ENCODE measurements at regions not wholly inside any gene's neighbourhood (a gene's known extent, or its start where the extent isn't known, plus 50 kb on each side); places are given as distances from the start of the nearest gene placed in this dataset.

GRCh38 chr20:40891351-40891750 lies 137.3 kb upstream of the TOP1 start:
- DNase-seq (ENCODE audit: low spot score in 2 of 2) = no peak
- Histone ChIP-seq H3K4me3 (no peak overlapping the region), H3K9me3 (no peaks in the 10 kb centered on the region), H3K27ac (no peak overlapping the region), H3K36me3 (no peaks in the 10 kb centered on the region), H3K27me3 (no peaks in the 10 kb centered on the region), H3K4me1 (no peaks in the 10 kb centered on the region)
- intact Hi-C loops (cut with DNase I; ENCODE audit: low total_unique reads) = no loop called here
- TF ChIP-seq POLR2A (IDR thresholded peaks at IDR 0.05) (no peak), POLR2AphosphoS5 (IDR thresholded peaks at IDR 0.05) (no peak), CTCF (IDR thresholded peaks at IDR 0.05) (no peak)

DNA sequence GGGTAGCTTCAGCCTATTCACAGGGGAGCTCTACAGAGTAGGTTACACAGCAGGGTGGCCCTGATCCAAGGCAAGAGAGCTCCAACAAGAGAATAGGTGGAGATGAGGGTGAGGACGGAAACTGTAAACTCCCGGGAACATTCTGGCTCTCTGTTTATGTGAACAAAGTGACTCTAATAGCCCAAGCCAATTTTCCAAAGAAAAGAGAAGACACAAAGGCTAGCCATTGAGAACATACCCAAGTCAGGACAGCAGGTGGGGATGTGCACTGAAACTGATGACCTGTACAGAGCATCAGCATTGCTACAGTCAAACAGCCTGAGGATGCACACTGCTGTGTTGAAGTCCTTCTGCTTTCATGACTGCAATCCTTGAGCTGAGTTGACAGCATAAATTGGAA lies 136.0 kb upstream of the TOP1 start:
- intact Hi-C loops (cut with DNase I; ENCODE audit: low total_unique reads) = no loop called here
- DNase-seq (ENCODE audit: low spot score in 2 of 2) = no peak
- no peaks in the 10 kb centered on the region for H3K9me3 ChIP-seq
- H3K27me3 ChIP-seq = no peaks in the 10 kb centered on the region
- no peak overlapping the region for H3K4me3 ChIP-seq
- H3K36me3 ChIP-seq = no peaks in the 10 kb centered on the region
- H3K27ac ChIP-seq = no peak overlapping the region
- no peaks in the 10 kb centered on the region for H3K4me1 ChIP-seq
- TF ChIP-seq CTCF (IDR thresholded peaks at IDR 0.05) = peak in 1 of 3 donors; percentile 19
- no peak for TF ChIP-seq POLR2AphosphoS5 (IDR thresholded peaks at IDR 0.05)

GRCh38 chr20:40893610-40894236 lies 134.9 kb upstream of the TOP1 start:
- Histone ChIP-seq H3K27me3 (no peaks in the 10 kb centered on the region), H3K27ac (no peak overlapping the region), H3K36me3 (no peaks in the 10 kb centered on the region), H3K4me3 (no peak overlapping the region), H3K9me3 (no peaks in the 10 kb centered on the region), H3K4me1 (no peaks in the 10 kb centered on the region)
- no peak for DNase-seq (ENCODE audit: low spot score in 2 of 2)
- intact Hi-C loops (cut with DNase I; ENCODE audit: low total_unique reads) = no loop called here
- no peak for TF ChIP-seq CTCF (IDR thresholded peaks at IDR 0.05)
- TF ChIP-seq POLR2A (IDR thresholded peaks at IDR 0.05) = no peak
- TF ChIP-seq POLR2AphosphoS5 (IDR thresholded peaks at IDR 0.05) = no peak

DNA sequence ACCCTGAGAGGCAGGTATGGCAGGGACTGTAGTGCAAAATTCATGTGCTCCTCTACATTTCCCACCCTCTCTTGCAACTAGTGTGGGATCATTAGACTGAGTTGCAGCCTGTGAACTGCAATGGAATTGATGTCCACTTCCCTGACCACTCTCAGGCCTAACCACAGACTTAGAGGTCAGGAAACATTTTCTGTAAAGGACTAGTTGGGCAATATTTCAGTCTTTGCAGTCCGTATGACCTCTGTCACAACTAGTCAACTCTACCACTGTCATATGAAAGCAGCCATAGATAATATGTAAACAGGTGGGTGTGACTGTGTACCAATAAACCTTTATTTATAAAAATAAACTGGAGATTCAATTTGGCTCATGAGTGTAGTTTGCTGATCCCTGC lies 134.4 kb upstream of the TOP1 start:
- no peak for DNase-seq (ENCODE audit: low spot score in 2 of 2)
- no peaks in the 10 kb centered on the region for H3K27me3 ChIP-seq
- no peaks in the 10 kb centered on the region for H3K36me3 ChIP-seq
- intact Hi-C loops (cut with DNase I; ENCODE audit: low total_unique reads) = no loop called here
- H3K9me3 ChIP-seq = no peaks in the 10 kb centered on the region
- no peak overlapping the region for H3K4me3 ChIP-seq
- H3K27ac ChIP-seq = no peak overlapping the region
- TF ChIP-seq POLR2A (IDR thresholded peaks at IDR 0.05) = no peak
- TF ChIP-seq POLR2AphosphoS5 (IDR thresholded peaks at IDR 0.05) = no peak
- TF ChIP-seq CTCF (IDR thresholded peaks at IDR 0.05) = no peak
- no peaks in the 10 kb centered on the region for H3K4me1 ChIP-seq

DNA sequence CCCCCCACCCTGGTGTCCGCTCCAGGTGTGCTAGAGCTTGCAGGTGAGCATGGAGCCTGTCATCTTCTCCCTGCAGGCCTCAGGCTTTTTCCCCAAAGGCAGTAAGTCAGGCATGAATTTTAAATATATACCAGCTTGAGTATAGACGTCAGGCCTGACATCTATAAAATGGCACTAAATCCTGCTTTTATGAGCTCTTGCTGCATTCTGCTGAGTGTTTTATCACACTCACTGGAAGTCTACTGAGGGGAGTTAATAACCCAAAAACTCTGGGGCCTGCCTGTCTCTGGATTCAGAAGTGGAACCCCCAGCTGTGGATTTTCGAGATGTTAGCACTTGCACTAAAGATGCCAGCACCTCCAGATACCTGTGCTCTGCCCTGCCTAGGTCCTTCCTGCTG lies 133.4 kb upstream of the TOP1 start:
- Histone ChIP-seq H3K27ac (no peak overlapping the region), H3K4me1 (no peaks in the 10 kb centered on the region), H3K27me3 (no peaks in the 10 kb centered on the region), H3K9me3 (no peaks in the 10 kb centered on the region), H3K4me3 (no peak overlapping the region), H3K36me3 (no peaks in the 10 kb centered on the region)
- TF ChIP-seq POLR2AphosphoS5 (IDR thresholded peaks at IDR 0.05) = no peak
- no peak for TF ChIP-seq CTCF (IDR thresholded peaks at IDR 0.05)
- intact Hi-C loops (cut with DNase I; ENCODE audit: low total_unique reads) = no loop called here
- no peak for DNase-seq (ENCODE audit: low spot score in 2 of 2)

Measured in breast epithelium (tissue), 4 donors.